Activated CD8-positive, alpha-beta T cell treated with anti-CD3 and anti-CD28 coated beads for 36 hours (primary cell): ENCODE measurements at regions not wholly inside any gene's neighbourhood (a gene's known extent, or its start where the extent isn't known, plus 50 kb on each side); places are given as distances from the start of the nearest gene placed in this dataset.

ENCODE experiments used
- ATAC-seq: fragments of 200-7000 bp; cut with Tn5 transposase; one replicate; pipeline ENCODE4 v1.10.0; 2021; ENCODE audit warnings: mild to moderate bottlenecking, moderate library complexity
- CTCF ChIA-PET: fragments of 350-600 bp; sonication (Branson Sonifier 250); formaldehyde crosslinking; loops from one replicate; lab custom pipeline; 2021; ENCODE audit warnings: antibody characterized with exemption; lab: Charles Lee
- POLR2A ChIA-PET: fragments of 350-600 bp; sonication (Branson Sonifier 250); formaldehyde crosslinking; loops from one replicate; lab custom pipeline; 2021; ENCODE audit warnings: antibody characterized with exemption; lab: Charles Lee
- DNase-seq: peaks from one replicate; pipeline ENCODE4 v3.0.0-alpha.2; 2020
- H3K27ac Mint-ChIP-seq: one replicate; pipeline ENCODE4 v1.8.0; 2021; ENCODE audit warnings: mild to moderate bottlenecking, mixed read lengths
- H3K27me3 Mint-ChIP-seq: one replicate; pipeline ENCODE4 v1.8.0; 2021; ENCODE audit warnings: mixed read lengths
- H3K36me3 Mint-ChIP-seq: one replicate; pipeline ENCODE4 v1.8.0; 2021; ENCODE audit warnings: low read depth, mixed read lengths
- H3K4me1 Mint-ChIP-seq: one replicate; pipeline ENCODE4 v1.8.0; 2021; ENCODE audit warnings: low read depth, mixed read lengths
- H3K4me3 Mint-ChIP-seq: one replicate; pipeline ENCODE4 v1.8.0; 2021; ENCODE audit warnings: mild to moderate bottlenecking, moderate library complexity, mixed read lengths
- H3K9me3 Mint-ChIP-seq: one replicate; pipeline ENCODE4 v1.8.0; 2021; ENCODE audit warnings: mixed read lengths
- CTCF ChIP-seq: fragments of 200-600 bp; IDR thresholded peaks from one replicate; pipeline ENCODE4 v1.8.0; 2022; ENCODE audit warnings: antibody characterized with exemption, mild to moderate bottlenecking
- intact Hi-C: fragments of 100-400 bp; cut with micrococcal nuclease; formaldehyde crosslinking; loops from one replicate; pipeline ENCODE4 v1.10.0; 2022

- POLR2A ChIA-PET: no interaction called here
- no peak for TF ChIP-seq CTCF
- H3K4me3 Mint-ChIP-seq: no peak overlapping the region
- no peaks in the 10 kb centered on the region for H3K36me3 Mint-ChIP-seq
- no peak for DNase-seq
- no peak for ATAC-seq
- H3K27me3 Mint-ChIP-seq: no peaks in the 10 kb centered on the region
- H3K4me1 Mint-ChIP-seq: no peaks in the 10 kb centered on the region
- no peak overlapping the region for H3K27ac Mint-ChIP-seq
- intact Hi-C loops: no loop called here
- CTCF ChIA-PET: no interaction called here
- no peaks in the 10 kb centered on the region for H3K9me3 Mint-ChIP-seq
These were observed 384.1 kb upstream of the STEAP1 start for GRCh38 chr7:89770161-89770560.

- no peaks in the 10 kb centered on the region for H3K9me3 Mint-ChIP-seq
- CTCF ChIA-PET: no interaction called here
- H3K4me1 Mint-ChIP-seq: no peaks in the 10 kb centered on the region
- no peak overlapping the region for H3K4me3 Mint-ChIP-seq
- no peak for DNase-seq
- no peak overlapping the region for H3K27ac Mint-ChIP-seq
- no peaks in the 10 kb centered on the region for H3K36me3 Mint-ChIP-seq
- intact Hi-C loops: no loop called here
- POLR2A ChIA-PET: interaction anchor here (0.6 kb wide), 1 partner anchor 543 kb away, joined by 3 read pairs; no protein-coding TSS in a partner anchor
- ATAC-seq: no peak
- H3K27me3 Mint-ChIP-seq: no peaks in the 10 kb centered on the region
- no peak for TF ChIP-seq CTCF
These were observed 383.1 kb upstream of the STEAP1 start for GRCh38 chr7:89771003-89771636.

GRCh38 chr7:89772276-89772675, 382.0 kb upstream of the STEAP1 start:
- ATAC-seq: no peak
- Mint-ChIP-seq H3K36me3 (no peaks in the 10 kb centered on the region), H3K27ac (no peak overlapping the region), H3K4me1 (no peaks in the 10 kb centered on the region), H3K27me3 (no peaks in the 10 kb centered on the region), H3K9me3 (no peaks in the 10 kb centered on the region), H3K4me3 (no peak overlapping the region)
- TF ChIP-seq CTCF: no peak
- POLR2A ChIA-PET: no interaction called here
- CTCF ChIA-PET: no interaction called here
- intact Hi-C loops: no loop called here
- DNase-seq: no peak

- Mint-ChIP-seq H3K36me3 (no peaks in the 10 kb centered on the region), H3K27me3 (no peaks in the 10 kb centered on the region), H3K9me3 (no peaks in the 10 kb centered on the region), H3K27ac (no peak overlapping the region), H3K4me3 (no peak overlapping the region), H3K4me1 (no peaks in the 10 kb centered on the region)
- POLR2A ChIA-PET: no interaction called here
- DNase-seq (no peak), ATAC-seq (no peak)
- intact Hi-C loops: no loop called here
- CTCF ChIA-PET: no interaction called here
- no peak for TF ChIP-seq CTCF
These were observed 380.7 kb upstream of the STEAP1 start for GRCh38 chr7:89773611-89774010.

- ATAC-seq: no peak
- no peak overlapping the region for H3K27ac Mint-ChIP-seq
- no peak overlapping the region for H3K4me3 Mint-ChIP-seq
- DNase-seq: no peak
- CTCF ChIA-PET: no interaction called here
- intact Hi-C loops: no loop called here
- POLR2A ChIA-PET: no interaction called here
- no peaks in the 10 kb centered on the region for H3K4me1 Mint-ChIP-seq
- no peaks in the 10 kb centered on the region for H3K9me3 Mint-ChIP-seq
- H3K27me3 Mint-ChIP-seq: no peaks in the 10 kb centered on the region
- no peak for TF ChIP-seq CTCF
- H3K36me3 Mint-ChIP-seq: no peaks in the 10 kb centered on the region
These were observed 378.8 kb upstream of the STEAP1 start for GRCh38 chr7:89775459-89775858.
